ENCODE measurements at regions not wholly inside any gene's neighbourhood (a gene's known extent, or its start where the extent isn't known, plus 50 kb on each side); places are given as distances from the start of the nearest gene placed in this dataset.

GRCh38 chr19:29376855-29377354 lies 148.9 kb upstream of the VSTM2B start:
- Mint-ChIP-seq H3K4me3 (no peak overlapping the region), H3K27ac (no peak overlapping the region), H3K36me3 (no peaks in the 10 kb centered on the region), H3K4me1 (no peaks in the 10 kb centered on the region), H3K27me3 (peaks cover 9% of the 10 kb centered on the region), H3K9me3 (no peaks in the 10 kb centered on the region)
- Histone ChIP-seq H3K4me3 (ENCODE audit: low read depth, low read length) (no peak overlapping the region), H3K36me3 (ENCODE audit: control insufficient read depth, insufficient read depth, low read length) (no peaks in the 10 kb centered on the region), H3K4me1 (ENCODE audit: control insufficient read depth, insufficient read depth, low read length, poor library complexity, severe bottlenecking) (no peaks in the 10 kb centered on the region), H3K9me3 (ENCODE audit: control insufficient read depth in 2 of 2, low read length in 2 of 2) (no peaks in the 10 kb centered on the region), H3K27me3 (ENCODE audit: control insufficient read depth, insufficient read depth, low read length) (no peaks in the 10 kb centered on the region), H3K27ac (ENCODE audit: insufficient read depth, low read length, poor library complexity, severe bottlenecking) (no peak overlapping the region)
- no peak for ATAC-seq (ENCODE audit: low read depth in 2 of 2)
- DNase-seq, result no peak

GRCh38 chr19:29378126-29378525 lies 147.7 kb upstream of the VSTM2B start:
- Histone ChIP-seq H3K36me3 (ENCODE audit: control insufficient read depth, insufficient read depth, low read length) (no peaks in the 10 kb centered on the region), H3K9me3 (ENCODE audit: control insufficient read depth in 2 of 2, low read length in 2 of 2) (no peaks in the 10 kb centered on the region), H3K27me3 (ENCODE audit: control insufficient read depth, insufficient read depth, low read length) (no peaks in the 10 kb centered on the region), H3K4me1 (ENCODE audit: control insufficient read depth, insufficient read depth, low read length, poor library complexity, severe bottlenecking) (no peaks in the 10 kb centered on the region), H3K27ac (ENCODE audit: insufficient read depth, low read length, poor library complexity, severe bottlenecking) (no peak overlapping the region), H3K4me3 (ENCODE audit: low read depth, low read length) (no peak overlapping the region)
- H3K27ac Mint-ChIP-seq, result no peak overlapping the region
- H3K4me3 Mint-ChIP-seq, result no peak overlapping the region
- ATAC-seq (ENCODE audit: low read depth in 2 of 2) (no peak), DNase-seq (no peak)
- H3K27me3 Mint-ChIP-seq, result peaks cover 9% of the 10 kb centered on the region
- H3K36me3 Mint-ChIP-seq, result no peaks in the 10 kb centered on the region
- H3K4me1 Mint-ChIP-seq, result no peaks in the 10 kb centered on the region
- no peaks in the 10 kb centered on the region for H3K9me3 Mint-ChIP-seq

- Mint-ChIP-seq H3K4me3 (no peak overlapping the region), H3K4me1 (no peaks in the 10 kb centered on the region), H3K27me3 (peaks cover 9% of the 10 kb centered on the region), H3K9me3 (no peaks in the 10 kb centered on the region), H3K36me3 (no peaks in the 10 kb centered on the region), H3K27ac (no peak overlapping the region)
- H3K36me3 ChIP-seq (ENCODE audit: control insufficient read depth, insufficient read depth, low read length), result no peaks in the 10 kb centered on the region
- H3K4me1 ChIP-seq (ENCODE audit: control insufficient read depth, insufficient read depth, low read length, poor library complexity, severe bottlenecking), result no peaks in the 10 kb centered on the region
- ATAC-seq (ENCODE audit: low read depth in 2 of 2) (no peak), DNase-seq (no peak)
- no peak overlapping the region for H3K4me3 ChIP-seq (ENCODE audit: low read depth, low read length)
- no peak overlapping the region for H3K27ac ChIP-seq (ENCODE audit: insufficient read depth, low read length, poor library complexity, severe bottlenecking)
- no peaks in the 10 kb centered on the region for H3K27me3 ChIP-seq (ENCODE audit: control insufficient read depth, insufficient read depth, low read length)
- H3K9me3 ChIP-seq (ENCODE audit: control insufficient read depth in 2 of 2, low read length in 2 of 2), result no peaks in the 10 kb centered on the region
These were observed 147.2 kb upstream of the VSTM2B start for GRCh38 chr19:29378543-29379080.

GRCh38 chr19:29379257-29380021 lies 146.4 kb upstream of the VSTM2B start:
- no peaks in the 10 kb centered on the region for H3K4me1 Mint-ChIP-seq
- Histone ChIP-seq H3K9me3 (ENCODE audit: control insufficient read depth in 2 of 2, low read length in 2 of 2) (no peaks in the 10 kb centered on the region), H3K27ac (ENCODE audit: insufficient read depth, low read length, poor library complexity, severe bottlenecking) (no peak overlapping the region), H3K27me3 (ENCODE audit: control insufficient read depth, insufficient read depth, low read length) (no peaks in the 10 kb centered on the region), H3K4me1 (ENCODE audit: control insufficient read depth, insufficient read depth, low read length, poor library complexity, severe bottlenecking) (no peaks in the 10 kb centered on the region), H3K36me3 (ENCODE audit: control insufficient read depth, insufficient read depth, low read length) (no peaks in the 10 kb centered on the region), H3K4me3 (ENCODE audit: low read depth, low read length) (no peak overlapping the region)
- DNase-seq (no peak), ATAC-seq (ENCODE audit: low read depth in 2 of 2) (no peak)
- H3K36me3 Mint-ChIP-seq, result no peaks in the 10 kb centered on the region
- no peak overlapping the region for H3K4me3 Mint-ChIP-seq
- no peaks in the 10 kb centered on the region for H3K9me3 Mint-ChIP-seq
- H3K27me3 Mint-ChIP-seq, result peaks cover 9% of the 10 kb centered on the region
- H3K27ac Mint-ChIP-seq, result peak overlapping the region in 1 of 3 donors; percentile 6

- H3K4me1 Mint-ChIP-seq, result no peaks in the 10 kb centered on the region
These were observed 145.2 kb upstream of the VSTM2B start for GRCh38 chr19:29380581-29380980.

DNA sequence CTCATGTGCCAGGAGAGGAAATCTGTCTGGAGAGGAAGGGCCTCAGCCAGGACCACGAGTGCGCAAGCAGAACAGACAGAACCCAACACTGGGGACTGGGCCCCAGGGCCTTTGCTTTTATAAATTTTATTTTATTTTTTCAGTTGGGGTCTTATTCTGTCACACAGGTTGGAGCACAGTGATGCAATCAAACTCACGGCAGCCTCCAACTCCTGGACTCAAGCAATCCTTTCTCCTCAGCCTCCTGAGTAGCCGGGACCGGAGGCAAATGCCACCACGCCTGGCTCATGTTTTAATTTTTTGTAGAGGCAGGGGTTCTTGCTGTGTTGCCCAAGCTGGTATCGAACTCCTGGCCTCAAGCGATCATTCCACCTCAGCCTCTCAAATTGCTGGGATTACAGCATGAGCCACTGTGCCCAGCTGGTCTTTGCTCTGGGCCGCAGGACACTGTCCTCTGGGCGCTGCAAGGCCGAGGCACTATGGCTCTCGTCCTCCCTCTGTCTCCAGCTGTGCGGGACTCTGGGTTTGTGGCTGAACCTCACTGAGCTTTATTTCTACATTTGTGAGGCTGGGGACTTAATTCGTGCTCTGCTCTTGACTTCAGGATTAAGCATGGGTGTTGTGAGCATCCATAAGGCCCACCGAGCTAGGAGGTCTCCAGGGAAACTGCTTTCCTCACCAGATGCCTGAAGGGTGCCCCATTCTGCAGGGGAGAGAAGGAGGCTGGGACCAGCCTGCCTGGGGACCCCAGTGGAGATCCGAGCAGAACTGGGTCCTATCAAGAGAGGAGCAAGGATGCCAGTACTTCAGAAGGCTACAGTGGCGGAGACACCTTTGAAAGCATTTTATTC lies 144.2 kb upstream of the VSTM2B start:
- Mint-ChIP-seq H3K9me3 (peaks cover 0 to 2% (median 0%) of the 10 kb centered on the region in 7 donors), H3K4me3 (no peak overlapping the region), H3K27me3 (peaks cover 5% of the 10 kb centered on the region), H3K36me3 (no peaks in the 10 kb centered on the region), H3K4me1 (no peaks in the 10 kb centered on the region), H3K27ac (no peak overlapping the region)
- DNase-seq (no peak), ATAC-seq (ENCODE audit: low read depth in 2 of 2) (no peak)
- no peak overlapping the region for H3K27ac ChIP-seq (ENCODE audit: insufficient read depth, low read length, poor library complexity, severe bottlenecking)
- no peak overlapping the region for H3K4me3 ChIP-seq (ENCODE audit: low read depth, low read length)
- no peaks in the 10 kb centered on the region for H3K36me3 ChIP-seq (ENCODE audit: control insufficient read depth, insufficient read depth, low read length)
- H3K4me1 ChIP-seq (ENCODE audit: control insufficient read depth, insufficient read depth, low read length, poor library complexity, severe bottlenecking), result no peaks in the 10 kb centered on the region
- no peaks in the 10 kb centered on the region for H3K27me3 ChIP-seq (ENCODE audit: control insufficient read depth, insufficient read depth, low read length)
- no peaks in the 10 kb centered on the region for H3K9me3 ChIP-seq (ENCODE audit: control insufficient read depth in 2 of 2, low read length in 2 of 2)

More at GRCh38 chr19:29380581-29380980, 145.2 kb upstream of the VSTM2B start:
- Histone ChIP-seq H3K36me3 (ENCODE audit: control insufficient read depth, insufficient read depth, low read length) (no peaks in the 10 kb centered on the region), H3K27ac (ENCODE audit: insufficient read depth, low read length, poor library complexity, severe bottlenecking) (no peak overlapping the region), H3K9me3 (ENCODE audit: control insufficient read depth in 2 of 2, low read length in 2 of 2) (no peaks in the 10 kb centered on the region), H3K4me1 (ENCODE audit: control insufficient read depth, insufficient read depth, low read length, poor library complexity, severe bottlenecking) (no peaks in the 10 kb centered on the region), H3K4me3 (ENCODE audit: low read depth, low read length) (no peak overlapping the region), H3K27me3 (ENCODE audit: control insufficient read depth, insufficient read depth, low read length) (no peaks in the 10 kb centered on the region)
- H3K4me3 Mint-ChIP-seq, result no peak overlapping the region
- no peak overlapping the region for H3K27ac Mint-ChIP-seq
- ATAC-seq (ENCODE audit: low read depth in 2 of 2), result no peak
- no peaks in the 10 kb centered on the region for H3K36me3 Mint-ChIP-seq
- no peak for DNase-seq
- H3K27me3 Mint-ChIP-seq, result peaks cover 9% of the 10 kb centered on the region
- H3K9me3 Mint-ChIP-seq, result peaks cover 0 to 2% (median 0%) of the 10 kb centered on the region in 7 donors

GRCh38 chr19:29383696-29384095 lies 142.1 kb upstream of the VSTM2B start:
- H3K27ac ChIP-seq (ENCODE audit: insufficient read depth, low read length, poor library complexity, severe bottlenecking), result no peak overlapping the region
- no peak overlapping the region for H3K4me3 Mint-ChIP-seq
- H3K4me1 Mint-ChIP-seq, result no peaks in the 10 kb centered on the region
- no peak overlapping the region for H3K4me3 ChIP-seq (ENCODE audit: low read depth, low read length)
- H3K27me3 ChIP-seq (ENCODE audit: control insufficient read depth, insufficient read depth, low read length), result no peaks in the 10 kb centered on the region
- H3K27ac Mint-ChIP-seq, result no peak overlapping the region
- peaks cover 0 to 2% (median 0%) of the 10 kb centered on the region in 7 donors for H3K9me3 Mint-ChIP-seq
- ATAC-seq (ENCODE audit: low read depth in 2 of 2), result no peak
- no peaks in the 10 kb centered on the region for H3K36me3 Mint-ChIP-seq
- no peaks in the 10 kb centered on the region for H3K36me3 ChIP-seq (ENCODE audit: control insufficient read depth, insufficient read depth, low read length)
- H3K4me1 ChIP-seq (ENCODE audit: control insufficient read depth, insufficient read depth, low read length, poor library complexity, severe bottlenecking), result no peaks in the 10 kb centered on the region
- no peaks in the 10 kb centered on the region for H3K9me3 ChIP-seq (ENCODE audit: control insufficient read depth in 2 of 2, low read length in 2 of 2)
- DNase-seq, result no peak
- peaks cover 5% of the 10 kb centered on the region for H3K27me3 Mint-ChIP-seq

Measured in CD4-positive, CD25-positive, alpha-beta regulatory T cell (primary cell).